ENCODE measurements at regions not wholly inside any gene's neighbourhood (a gene's known extent, or its start where the extent isn't known, plus 50 kb on each side); places are given as distances from the start of the nearest gene placed in this dataset.
A peak's percentile ranks its signal among the peaks of the same experiment; 100 is the strongest.
"Not testable (repeated sequence)": the region's sequence is repeated elsewhere in the genome, so short reads cannot be mapped to it uniquely, and the experiment has no call there.

GRCh38 chr17:70286391-70286790, 117.1 kb downstream of the KCNJ2 start:
- no peak for DNase-seq (ENCODE audit: low spot score)

GRCh38 chr17:70288540-70289290, 119.4 kb downstream of the KCNJ2 start:
- DNase-seq (ENCODE audit: low spot score), result no peak

GRCh38 chr17:70290770-70291169, 121.4 kb downstream of the KCNJ2 start:
- no peak for DNase-seq (ENCODE audit: low spot score)

- no peak for DNase-seq (ENCODE audit: low spot score)
These were observed 123.0 kb downstream of the KCNJ2 start for GRCh38 chr17:70292366-70292765.

- not testable (repeated sequence) for DNase-seq (ENCODE audit: low spot score)
These were observed 124.4 kb downstream of the KCNJ2 start for GRCh38 chr17:70293564-70294310.

GRCh38 chr17:70295329-70295728, 126.0 kb downstream of the KCNJ2 start:
- DNase-seq (ENCODE audit: low spot score), result no peak

- no peak for DNase-seq (ENCODE audit: low spot score)
These were observed 126.4 kb downstream of the KCNJ2 start for GRCh38 chr17:70295731-70296130.

- DNase-seq (ENCODE audit: low spot score), result no peak
These were observed 127.1 kb downstream of the KCNJ2 start for GRCh38 chr17:70296456-70296855.

GRCh38 chr17:70297397-70297796, 128.1 kb downstream of the KCNJ2 start:
- no peak for DNase-seq (ENCODE audit: low spot score)

GRCh38 chr17:70298929-70299531, 129.7 kb downstream of the KCNJ2 start:
- DNase-seq (ENCODE audit: low spot score), result no peak

- peak; percentile 12 for DNase-seq (ENCODE audit: low spot score)
These were observed 138.3 kb downstream of the KCNJ2 start for GRCh38 chr17:70307430-70308225.

GRCh38 chr17:70308618-70309017, 139.3 kb downstream of the KCNJ2 start:
- no peak for DNase-seq (ENCODE audit: low spot score)

GRCh38 chr17:70310221-70310672, 140.9 kb downstream of the KCNJ2 start:
- DNase-seq (ENCODE audit: low spot score), result no peak

- DNase-seq (ENCODE audit: low spot score), result peak; percentile 4
These were observed 143.9 kb downstream of the KCNJ2 start for GRCh38 chr17:70313086-70313852.

GRCh38 chr17:70314096-70314495, 144.8 kb downstream of the KCNJ2 start:
- no peak for DNase-seq (ENCODE audit: low spot score)

GRCh38 chr17:70314506-70314905, 145.2 kb downstream of the KCNJ2 start:
- DNase-seq (ENCODE audit: low spot score), result no peak

- no peak for DNase-seq (ENCODE audit: low spot score)
These were observed 148.1 kb downstream of the KCNJ2 start for GRCh38 chr17:70317421-70317820.

- no peak for DNase-seq (ENCODE audit: low spot score)
These were observed 148.7 kb downstream of the KCNJ2 start for GRCh38 chr17:70318051-70318450.

- no peak for DNase-seq (ENCODE audit: low spot score)
These were observed 150.2 kb downstream of the KCNJ2 start for GRCh38 chr17:70319516-70319915.

GRCh38 chr17:70320673-70321345, 151.5 kb downstream of the KCNJ2 start:
- DNase-seq (ENCODE audit: low spot score), result no peak

GRCh38 chr17:70321352-70321751, 152.0 kb downstream of the KCNJ2 start:
- DNase-seq (ENCODE audit: low spot score), result no peak
